ENCODE measurements at regions not wholly inside any gene's neighbourhood (a gene's known extent, or its start where the extent isn't known, plus 50 kb on each side); places are given as distances from the start of the nearest gene placed in this dataset.

GRCh38 chr10:8305876-8306652 is 251.6 kb downstream of the GATA3 start:
- TF ChIP-seq CTCF (IDR thresholded peaks at IDR 0.05) (no peak), POLR2A (IDR thresholded peaks at IDR 0.05) (no peak), POLR2AphosphoS5 (IDR thresholded peaks at IDR 0.05) (no peak), EP300 (IDR thresholded peaks at IDR 0.05) (no peak)
